HepG2 (cell line): ENCODE measurements at regions not wholly inside any gene's neighbourhood (a gene's known extent, or its start where the extent isn't known, plus 50 kb on each side); places are given as distances from the start of the nearest gene placed in this dataset.

Source experiments
- ATAC-seq: fragments of 200-7000 bp; cut with Tn5 transposase; 3 replicates; pipeline ENCODE4 v1.9.1; 2020; ENCODE audit warnings: mild to moderate bottlenecking, moderate library complexity
- BruUV-seq: library from RNA; stranded (reverse); fragments of 400-500 nt; replicated peaks from 2 replicates; lab custom pipeline; 2021; lab: Mats Ljungman, UMichigan
- CTCF ChIA-PET: fragments of 300-600 bp; formaldehyde crosslinking; extraction: SDS; loops from one replicate; lab custom pipeline; 2021; ENCODE audit warnings: low total read pairs, inconsistent platforms, low intra/inter-chr PET ratio; lab: Yijun Ruan, JAX
- POLR2A ChIA-PET: fragments of 350-600 bp; sonication (Branson Sonifier 250); formaldehyde crosslinking; loops from one replicate; lab custom pipeline; 2020; ENCODE audit warnings: antibody characterized with exemption, inconsistent platforms; lab: Yijun Ruan, JAX
- DNase-seq: peaks from one replicate; pipeline ENCODE4 v3.0.0-alpha.2; 2015; ENCODE audit warnings: low spot score
- FAIRE-seq: peaks from 3 replicates; lab custom pipeline; 2011; peaks lifted over from hg19 to GRCh38; lab: Jason Lieb, UNC
- H2AFZ ChIP-seq: one replicate; pipeline ENCODE4 v1.6.1; 2011; ENCODE audit warnings: low read length, inconsistent platforms
- H3K27ac ChIP-seq: fragments of 300-600 bp; 3 replicates; pipeline ENCODE4 v1.8.0; 2011; ENCODE audit warnings: mixed run types, mild to moderate bottlenecking, mixed read lengths, low read length, inconsistent platforms; ENCODE audit not compliant: insufficient read depth; ENCODE audit errors: extremely low read length
- H3K27me3 ChIP-seq, 2 experiments: fragments of 200-600 bp in 1 of 2; 2 replicates in 1 of 2; 3 replicates in 1 of 2; pipeline versions ENCODE4 v1.6.0 to v1.8.0; 2011; ENCODE audit warnings: low read length in 2 of 2, mild to moderate bottlenecking in 2 of 2, moderate library complexity in 2 of 2, inconsistent platforms in 1 of 2; ENCODE audit not compliant: insufficient read depth in 2 of 2, control insufficient read depth in 1 of 2
- H3K36me3 ChIP-seq, 2 experiments: fragments of 200-600 bp in 1 of 2; replicated peaks in 1 of 2; 2 replicates in 1 of 2; 3 replicates in 1 of 2; pipeline versions ENCODE4 v1.5.1 to v1.8.0; 2011; ENCODE audit warnings: low read length in 2 of 2, inconsistent platforms in 1 of 2; ENCODE audit not compliant: insufficient read depth in 2 of 2, control insufficient read depth in 1 of 2
- H3K4me1 ChIP-seq: 2 replicates; pipeline ENCODE4 v1.5.1; 2012; ENCODE audit warnings: low read length, inconsistent platforms; ENCODE audit not compliant: insufficient read depth
- H3K4me2 ChIP-seq: 2 replicates; pipeline ENCODE4 v1.6.0; 2011; ENCODE audit warnings: low read depth, low read length, inconsistent platforms
- H3K4me3 ChIP-seq, 3 experiments: fragments of 200-600 bp in 1 of 3; sonication (generic), shearing (Covaris generic) in 1 of 3; replicated peaks in 1 of 3; 2 replicates each; pipeline ENCODE4 v1.5.1; 2011 to 2016; ENCODE audit warnings: low read length in 3 of 3, inconsistent platforms in 2 of 3, low read depth in 2 of 3, mild to moderate bottlenecking in 2 of 3, control low read depth in 1 of 3, mixed read lengths in 1 of 3; ENCODE audit not compliant: insufficient read depth in 1 of 3
- H3K79me2 ChIP-seq: one replicate; pipeline ENCODE4 v1.6.1; 2011; ENCODE audit warnings: low read length, inconsistent platforms; ENCODE audit not compliant: insufficient read depth
- H3K9ac ChIP-seq: 2 replicates; pipeline ENCODE4 v1.6.0; 2011; ENCODE audit warnings: mild to moderate bottlenecking, low read depth, low read length, inconsistent platforms; ENCODE audit not compliant: insufficient read depth
- H3K9me3 ChIP-seq: 2 replicates; pipeline ENCODE4 v1.5.1; 2012; ENCODE audit warnings: mild to moderate bottlenecking, low read length
- H4K20me1 ChIP-seq: 2 replicates; pipeline ENCODE4 v1.6.0; 2011; ENCODE audit warnings: inconsistent platforms, mild to moderate bottlenecking, low read length, moderate library complexity; ENCODE audit not compliant: insufficient read depth
- ARHGAP35 ChIP-seq: sonication (generic); formaldehyde crosslinking; IDR thresholded peaks from 2 replicates; pipeline ENCODE4 v1.9.0; 2022; ENCODE audit warnings: mild to moderate bottlenecking, inconsistent platforms, moderate library complexity, missing genetic modification reagents, borderline replicate concordance
- KDM3A ChIP-seq: IDR thresholded peaks from 2 replicates; pipeline ENCODE4 v1.6.1; 2018; ENCODE audit warnings: low read depth, missing compliant biosample characterization
- MAFK ChIP-seq, 2 experiments: IDR thresholded peaks in 1 of 2; conservative IDR thresholded peaks in 1 of 2; 2 replicates each; pipeline ENCODE4 v1.6.1; 2011; ENCODE audit warnings: improper control_type of control experiment in 2 of 2, low read length in 2 of 2
- NR2C2 ChIP-seq: sonication (generic); formaldehyde crosslinking; IDR thresholded peaks from 2 replicates; pipeline ENCODE4 v1.4.0; 2020; ENCODE audit warnings: missing genetic modification reagents, mild to moderate bottlenecking, moderate library complexity, borderline replicate concordance
- REXO4 ChIP-seq: sonication (generic); formaldehyde crosslinking; IDR thresholded peaks from 2 replicates; pipeline ENCODE4 v1.8.0; 2022; ENCODE audit warnings: missing genetic modification reagents, mild to moderate bottlenecking, borderline replicate concordance
- SOX5 ChIP-seq: IDR thresholded peaks from 2 replicates; pipeline ENCODE4 v1.6.1; 2016; ENCODE audit warnings: borderline replicate concordance
- SOX6 ChIP-seq, 2 experiments: fragments of 450-650 bp in 1 of 2; sonication (generic) in 1 of 2; formaldehyde crosslinking in 1 of 2; IDR thresholded peaks; 2 replicates each; pipeline versions ENCODE4 v1.4.0 to v1.6.1; 2017 to 2020; ENCODE audit warnings: antibody characterized with exemption in 1 of 2, mild to moderate bottlenecking in 1 of 2, missing genetic modification reagents in 1 of 2
- ZBTB42 ChIP-seq: sonication (generic); formaldehyde crosslinking; IDR thresholded peaks from 2 replicates; pipeline ENCODE4 v1.5.0; 2020; ENCODE audit warnings: mild to moderate bottlenecking, missing genetic modification reagents
- ZNF644 ChIP-seq: IDR thresholded peaks from 2 replicates; pipeline ENCODE4 v1.6.1; 2016; ENCODE audit warnings: low read depth
- ZSCAN20 ChIP-seq: sonication (generic); formaldehyde crosslinking; IDR thresholded peaks from 2 replicates; pipeline ENCODE4 v1.4.0; 2020; ENCODE audit warnings: missing genetic modification reagents, mild to moderate bottlenecking, borderline replicate concordance
- WGBS: methylation state at CpG from one replicate; pipeline ENCODE4 v1.1.6; 2017; ENCODE audit warnings: low lambda C conversion rate; 5-methylcytosine and 5-hydroxymethylcytosine counted together
- in situ Hi-C: cut with HindIII; loops from 2 replicates; pipeline ENCODE4 v1.10.0; 2017; ENCODE audit warnings: low pct_unique_long_range_greater_than_20kb; ENCODE audit not compliant: extremely low pct_ligation_motif_present
- intact Hi-C: fragments of 100-400 bp; cut with micrococcal nuclease; formaldehyde crosslinking; loops from one replicate; pipeline ENCODE4 v1.10.0; 2022; ENCODE audit not compliant: unreplicated experiment
- TF ChIP-seq, protein P1 (sequence below): sonication (generic); formaldehyde crosslinking; IDR thresholded peaks from 2 replicates; pipeline ENCODE4 v1.4.0; 2020; ENCODE audit warnings: missing genetic modification reagents, mild to moderate bottlenecking, borderline replicate concordance
- TF ChIP-seq, protein P2 (sequence below): sonication (generic); formaldehyde crosslinking; IDR thresholded peaks from 2 replicates; pipeline ENCODE4 v1.4.0; 2020; ENCODE audit warnings: missing genetic modification reagents
- TF ChIP-seq, protein P3 (sequence below): sonication (generic); formaldehyde crosslinking; IDR thresholded peaks from 2 replicates; pipeline ENCODE4 v1.5.1; 2020; ENCODE audit warnings: mild to moderate bottlenecking, missing genetic modification reagents

DNA sequence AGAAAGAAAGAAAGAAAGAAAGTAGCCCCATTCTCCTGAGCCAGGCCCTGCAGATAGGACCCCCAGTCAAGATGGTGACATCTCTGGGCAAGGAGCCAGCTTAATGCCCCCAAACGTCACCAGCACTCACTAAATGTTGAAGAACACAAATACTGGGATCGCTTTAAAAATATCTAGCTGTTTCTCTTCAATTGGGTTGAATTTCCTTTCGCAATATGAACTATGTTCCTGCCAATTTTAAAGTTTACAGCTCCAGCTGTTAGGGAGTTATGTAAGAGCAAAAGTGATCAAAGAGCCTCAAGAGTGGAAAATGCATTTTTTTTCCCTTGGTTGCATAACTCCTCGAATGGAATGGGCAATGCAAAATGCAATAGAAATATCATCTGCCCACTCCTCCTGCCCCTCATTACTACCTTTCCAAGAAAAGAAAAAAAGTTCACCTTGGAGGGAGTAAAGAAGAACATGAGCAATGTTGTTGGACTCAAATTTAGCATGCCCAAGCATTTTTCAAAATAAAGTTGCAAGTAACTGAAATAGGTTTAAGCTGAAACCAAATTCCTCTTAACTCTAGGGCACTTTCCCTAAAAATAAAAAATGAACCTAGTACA lies 244.2 kb upstream of the PIK3R1 start (continued):
- TF ChIP-seq ZNF644 (CRISPR knock-in tag), result peak; percentile 87
- 0 out of 2 replicates have a peak, but pooled peaks have one; percentile 42 for TF ChIP-seq ZBTB42 (CRISPR knock-in tag)
- peak; percentile 32; the same call in 1 of the 2 replicates for TF ChIP-seq NR2C2
- TF ChIP-seq, protein P1, sequence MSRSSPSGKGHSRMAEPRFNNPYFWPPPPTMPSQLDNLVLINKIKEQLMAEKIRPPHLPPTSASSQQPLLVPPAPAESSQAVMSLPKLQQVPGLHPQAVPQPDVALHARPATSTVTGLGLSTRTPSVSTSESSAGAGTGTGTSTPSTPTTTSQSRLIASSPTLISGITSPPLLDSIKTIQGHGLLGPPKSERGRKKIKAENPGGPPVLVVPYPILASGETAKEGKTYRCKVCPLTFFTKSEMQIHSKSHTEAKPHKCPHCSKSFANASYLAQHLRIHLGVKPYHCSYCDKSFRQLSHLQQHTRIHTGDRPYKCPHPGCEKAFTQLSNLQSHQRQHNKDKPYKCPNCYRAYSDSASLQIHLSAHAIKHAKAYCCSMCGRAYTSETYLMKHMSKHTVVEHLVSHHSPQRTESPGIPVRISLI (CRISPR knock-in tag), result peak; percentile 95
- peak; percentile 24 to 40; a peak in 2 of 4 replicates for TF ChIP-seq MAFK (conservative IDR thresholded peaks at IDR 0.05 in 1 of 2, IDR thresholded peaks at IDR 0.05 in 1 of 2; ENCODE audit: low read length in 2 of 2)
- peak; percentile 53; the same call in 1 of the 2 replicates for TF ChIP-seq SOX5 (CRISPR knock-in tag)
- TF ChIP-seq, protein P2, sequence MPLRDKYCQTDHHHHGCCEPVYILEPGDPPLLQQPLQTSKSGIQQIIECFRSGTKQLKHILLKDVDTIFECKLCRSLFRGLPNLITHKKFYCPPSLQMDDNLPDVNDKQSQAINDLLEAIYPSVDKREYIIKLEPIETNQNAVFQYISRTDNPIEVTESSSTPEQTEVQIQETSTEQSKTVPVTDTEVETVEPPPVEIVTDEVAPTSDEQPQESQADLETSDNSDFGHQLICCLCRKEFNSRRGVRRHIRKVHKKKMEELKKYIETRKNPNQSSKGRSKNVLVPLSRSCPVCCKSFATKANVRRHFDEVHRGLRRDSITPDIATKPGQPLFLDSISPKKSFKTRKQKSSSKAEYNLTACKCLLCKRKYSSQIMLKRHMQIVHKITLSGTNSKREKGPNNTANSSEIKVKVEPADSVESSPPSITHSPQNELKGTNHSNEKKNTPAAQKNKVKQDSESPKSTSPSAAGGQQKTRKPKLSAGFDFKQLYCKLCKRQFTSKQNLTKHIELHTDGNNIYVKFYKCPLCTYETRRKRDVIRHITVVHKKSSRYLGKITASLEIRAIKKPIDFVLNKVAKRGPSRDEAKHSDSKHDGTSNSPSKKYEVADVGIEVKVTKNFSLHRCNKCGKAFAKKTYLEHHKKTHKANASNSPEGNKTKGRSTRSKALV (CRISPR knock-in tag), result 0 out of 2 replicates have a peak, but pooled peaks have one; percentile 42
- no peak for TF ChIP-seq SOX6 (IDR thresholded peaks at IDR 0.05)
- peak; percentile 74; the same call in 1 of the 2 replicates for TF ChIP-seq SOX6 (CRISPR knock-in tag; IDR thresholded peaks at IDR 0.05)

DNA sequence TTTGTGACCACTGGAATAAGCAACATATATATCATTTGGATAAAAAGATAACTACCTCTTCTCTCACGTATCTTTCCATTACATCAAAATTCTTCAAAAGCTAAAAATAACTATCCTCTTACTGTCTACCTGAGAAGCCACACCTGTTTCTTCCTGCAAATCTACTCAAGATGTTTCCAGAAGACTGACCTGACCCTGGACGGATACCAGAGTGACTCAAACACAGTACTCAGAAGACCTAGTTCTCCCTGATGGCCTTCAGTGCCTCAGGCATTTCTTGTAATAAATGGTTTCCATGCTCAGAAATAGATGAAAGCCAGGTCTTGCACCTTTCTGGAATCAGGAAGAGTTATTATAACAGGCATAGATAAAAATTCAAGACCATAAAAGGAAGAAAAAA lies 245.9 kb upstream of the PIK3R1 start:
- no TSS peak for BruUV-seq
- CTCF ChIA-PET, result no interaction called here
- no peak for TF ChIP-seq ZSCAN20 (CRISPR knock-in tag)
- TF ChIP-seq ARHGAP35, result no peak
- no peak for TF ChIP-seq KDM3A (CRISPR knock-in tag)
- TF ChIP-seq, protein P3, sequence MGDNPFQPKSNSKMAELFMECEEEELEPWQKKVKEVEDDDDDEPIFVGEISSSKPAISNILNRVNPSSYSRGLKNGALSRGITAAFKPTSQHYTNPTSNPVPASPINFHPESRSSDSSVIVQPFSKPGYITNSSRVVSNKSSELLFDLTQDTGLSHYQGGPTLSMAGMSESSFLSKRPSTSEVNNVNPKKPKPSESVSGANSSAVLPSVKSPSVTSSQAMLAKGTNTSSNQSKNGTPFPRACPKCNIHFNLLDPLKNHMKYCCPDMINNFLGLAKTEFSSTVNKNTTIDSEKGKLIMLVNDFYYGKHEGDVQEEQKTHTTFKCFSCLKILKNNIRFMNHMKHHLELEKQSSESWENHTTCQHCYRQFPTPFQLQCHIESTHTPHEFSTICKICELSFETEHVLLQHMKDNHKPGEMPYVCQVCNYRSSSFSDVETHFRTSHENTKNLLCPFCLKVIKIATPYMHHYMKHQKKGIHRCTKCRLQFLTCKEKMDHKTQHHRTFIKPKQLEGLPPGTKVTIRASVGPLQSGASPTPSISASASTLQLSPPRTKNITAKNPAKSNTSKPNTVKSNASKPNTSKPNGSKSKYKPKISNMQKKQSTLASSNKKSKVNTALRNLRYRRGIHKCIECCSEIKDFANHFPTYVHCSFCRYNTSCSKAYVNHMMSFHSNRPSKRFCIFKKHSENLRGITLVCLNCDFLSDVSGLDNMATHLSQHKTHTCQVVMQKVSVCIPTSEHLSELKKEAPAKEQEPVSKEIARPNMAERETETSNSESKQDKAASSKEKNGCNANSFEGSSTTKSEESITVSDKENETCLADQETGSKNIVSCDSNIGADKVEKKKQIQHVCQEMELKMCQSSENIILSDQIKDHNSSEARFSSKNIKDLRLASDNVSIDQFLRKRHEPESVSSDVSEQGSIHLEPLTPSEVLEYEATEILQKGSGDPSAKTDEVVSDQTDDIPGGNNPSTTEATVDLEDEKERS, result no peak
- no peak for TF ChIP-seq REXO4 (CRISPR knock-in tag)

More for the DNA sequence above, 245.9 kb upstream of the PIK3R1 start:
- H3K27me3 ChIP-seq, result no peaks in the 10 kb centered on the region
- H3K36me3 ChIP-seq, result no peaks in the 10 kb centered on the region
- no peaks in the 10 kb centered on the region for H3K79me2 ChIP-seq
- H3K9me3 ChIP-seq, result no peaks in the 10 kb centered on the region
- DNase-seq, result no peak
- H3K4me3 ChIP-seq, result no peak overlapping the region
- H4K20me1 ChIP-seq, result no peaks in the 10 kb centered on the region
- in situ Hi-C loops (no loop called here), intact Hi-C loops (no loop called here)
- no peak overlapping the region for H2AFZ ChIP-seq
- no peak for FAIRE-seq
- POLR2A ChIA-PET, result no interaction called here
- WGBS, result 69% methylated on average over 2 of the region's 2 CpGs
- H3K27ac ChIP-seq, result no peak overlapping the region
- H3K9ac ChIP-seq, result no peak overlapping the region
- no peak overlapping the region for H3K4me2 ChIP-seq
- ATAC-seq, result no peak
- H3K4me1 ChIP-seq, result peaks cover 22% of the 10 kb centered on the region
